ENCODE measurements at regions not wholly inside any gene's neighbourhood (a gene's known extent, or its start where the extent isn't known, plus 50 kb on each side); places are given as distances from the start of the nearest gene placed in this dataset.

DNA sequence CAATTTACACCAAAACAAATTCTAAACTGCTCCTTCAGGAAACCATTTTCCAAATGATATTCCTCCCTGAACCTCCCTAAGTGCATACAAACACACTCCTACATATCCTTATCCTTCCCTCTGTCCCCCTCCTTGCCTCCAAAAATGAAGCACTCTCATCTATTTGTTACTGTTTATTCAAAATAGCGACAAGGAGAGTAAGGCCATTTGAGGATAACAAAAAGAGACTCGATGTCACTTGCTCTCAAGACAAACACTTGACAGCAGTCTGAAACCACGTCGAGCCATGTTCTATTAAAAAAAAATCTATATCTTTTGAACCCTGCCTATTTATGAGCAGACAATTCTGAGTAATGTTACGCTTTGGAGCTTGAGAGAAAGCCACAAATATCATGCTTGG, 547.9 kb downstream of the DTWD2 start:
- TF ChIP-seq, protein P1, sequence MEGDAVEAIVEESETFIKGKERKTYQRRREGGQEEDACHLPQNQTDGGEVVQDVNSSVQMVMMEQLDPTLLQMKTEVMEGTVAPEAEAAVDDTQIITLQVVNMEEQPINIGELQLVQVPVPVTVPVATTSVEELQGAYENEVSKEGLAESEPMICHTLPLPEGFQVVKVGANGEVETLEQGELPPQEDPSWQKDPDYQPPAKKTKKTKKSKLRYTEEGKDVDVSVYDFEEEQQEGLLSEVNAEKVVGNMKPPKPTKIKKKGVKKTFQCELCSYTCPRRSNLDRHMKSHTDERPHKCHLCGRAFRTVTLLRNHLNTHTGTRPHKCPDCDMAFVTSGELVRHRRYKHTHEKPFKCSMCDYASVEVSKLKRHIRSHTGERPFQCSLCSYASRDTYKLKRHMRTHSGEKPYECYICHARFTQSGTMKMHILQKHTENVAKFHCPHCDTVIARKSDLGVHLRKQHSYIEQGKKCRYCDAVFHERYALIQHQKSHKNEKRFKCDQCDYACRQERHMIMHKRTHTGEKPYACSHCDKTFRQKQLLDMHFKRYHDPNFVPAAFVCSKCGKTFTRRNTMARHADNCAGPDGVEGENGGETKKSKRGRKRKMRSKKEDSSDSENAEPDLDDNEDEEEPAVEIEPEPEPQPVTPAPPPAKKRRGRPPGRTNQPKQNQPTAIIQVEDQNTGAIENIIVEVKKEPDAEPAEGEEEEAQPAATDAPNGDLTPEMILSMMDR (IDR thresholded peaks at IDR 0.05; ENCODE audit: low read depth, low read length): no peak
- H3K4me3 ChIP-seq (ENCODE audit: low read depth, low read length): no peak overlapping the region

DNA sequence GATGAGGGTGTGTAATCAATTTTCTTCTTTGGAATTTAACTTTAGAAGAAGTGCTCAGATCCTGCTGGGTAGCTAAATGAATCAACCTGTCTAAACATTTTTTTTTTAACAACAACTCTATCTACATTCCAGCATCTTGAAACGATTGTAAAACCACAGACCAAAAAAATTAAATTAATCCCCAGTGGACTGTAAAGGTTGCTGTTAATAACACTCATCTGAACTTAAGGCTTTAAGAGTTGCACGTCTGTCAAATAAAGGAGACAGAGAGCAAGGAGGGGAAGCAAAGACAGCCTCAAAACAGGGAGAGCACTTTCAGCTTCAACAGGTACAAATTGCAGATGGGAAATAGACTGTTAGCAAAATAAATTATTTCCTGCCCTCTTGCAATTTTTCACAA, 548.5 kb downstream of the DTWD2 start:
- TF ChIP-seq, protein P1 (IDR thresholded peaks at IDR 0.05; ENCODE audit: low read depth, low read length): no peak
- H3K4me3 ChIP-seq (ENCODE audit: low read depth, low read length): no peak overlapping the region

DNA sequence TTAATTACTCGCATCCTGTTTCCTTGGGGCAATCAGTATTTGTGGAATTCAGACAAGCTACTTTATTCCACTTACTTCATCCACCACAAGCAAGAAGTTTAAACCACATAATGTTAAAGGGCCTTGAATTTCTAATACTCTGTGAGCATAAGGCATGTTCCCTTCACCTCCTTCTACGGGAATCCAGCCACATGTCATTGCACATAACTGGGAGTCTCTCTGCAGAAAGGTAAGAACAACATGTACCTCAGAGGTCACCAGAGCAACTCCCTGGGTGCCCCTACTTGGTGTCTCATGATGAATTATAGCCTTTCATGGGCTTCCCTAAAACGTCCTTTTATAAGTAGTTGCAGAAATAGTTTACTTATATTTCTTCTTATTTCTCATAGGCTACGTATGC, 553.2 kb downstream of the DTWD2 start:
- H3K4me3 ChIP-seq (ENCODE audit: low read depth, low read length): no peak overlapping the region
- TF ChIP-seq, protein P1 (IDR thresholded peaks at IDR 0.05; ENCODE audit: low read depth, low read length): no peak

DNA sequence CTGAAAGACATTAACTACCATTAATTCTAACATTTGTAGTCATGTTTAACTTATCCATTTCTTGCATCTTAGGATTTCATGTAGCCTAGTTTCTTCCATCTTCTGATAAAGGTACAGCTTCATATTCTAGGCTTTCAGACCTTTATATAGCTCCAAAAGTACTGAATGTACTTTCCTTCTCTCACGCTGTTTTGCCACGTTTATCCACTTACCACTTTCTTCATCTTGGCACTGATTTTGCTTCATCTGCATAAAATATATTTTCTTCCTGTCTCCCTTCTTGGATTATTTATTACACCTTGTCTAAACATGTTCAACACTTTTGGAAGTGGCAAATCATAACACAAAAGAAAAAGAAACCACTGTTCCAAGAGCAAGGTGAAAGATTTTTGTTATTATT, 553.8 kb downstream of the DTWD2 start:
- no peak overlapping the region for H3K4me3 ChIP-seq (ENCODE audit: low read depth, low read length)
- TF ChIP-seq, protein P1 (IDR thresholded peaks at IDR 0.05; ENCODE audit: low read depth, low read length): no peak

DNA sequence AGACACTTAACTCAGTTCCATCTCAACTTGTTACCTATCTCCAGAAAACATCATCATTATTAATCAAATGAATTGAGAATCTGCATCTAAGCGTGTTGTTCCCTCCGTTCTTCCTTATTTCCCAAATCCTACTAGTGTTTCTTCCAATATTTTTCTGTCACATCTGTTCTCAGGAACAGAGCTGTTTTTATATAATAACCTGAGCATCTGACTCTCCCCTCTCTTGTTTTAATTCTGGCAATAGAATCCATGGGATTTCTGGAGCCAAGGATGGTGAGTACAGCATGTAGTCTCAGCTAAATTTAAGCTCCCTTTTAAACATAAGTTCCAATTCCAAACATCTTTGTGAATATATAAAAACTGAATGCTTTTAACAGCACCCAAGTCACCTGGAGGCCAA, 558.3 kb downstream of the DTWD2 start:
- TF ChIP-seq, protein P1 (IDR thresholded peaks at IDR 0.05; ENCODE audit: low read depth, low read length): no peak

DNA sequence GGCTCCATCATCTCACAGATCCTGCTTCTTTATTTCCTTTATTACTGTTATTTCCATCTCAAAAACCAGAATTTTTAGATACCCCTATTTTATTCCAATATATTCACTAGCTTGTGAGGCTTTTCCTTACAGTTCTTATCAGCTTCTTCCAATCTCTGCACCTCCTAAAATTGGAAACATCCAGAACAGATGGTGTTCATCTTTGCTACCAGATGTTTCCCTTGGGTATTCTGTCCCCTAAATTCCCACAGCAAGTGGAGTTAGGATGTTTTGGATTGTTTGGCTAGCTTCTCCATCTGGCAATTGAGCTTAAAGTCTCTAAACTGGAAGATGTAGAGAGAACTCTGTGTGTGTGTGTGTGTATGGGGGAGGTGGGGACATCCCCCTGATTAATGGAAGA, 580.4 kb downstream of the DTWD2 start:
- no peak overlapping the region for H3K4me3 ChIP-seq (ENCODE audit: low read depth, low read length)
- TF ChIP-seq, protein P1 (IDR thresholded peaks at IDR 0.05; ENCODE audit: low read depth, low read length): no peak

More for the DNA sequence above, 558.3 kb downstream of the DTWD2 start:
- H3K4me3 ChIP-seq (ENCODE audit: low read depth, low read length): no peak overlapping the region

DNA sequence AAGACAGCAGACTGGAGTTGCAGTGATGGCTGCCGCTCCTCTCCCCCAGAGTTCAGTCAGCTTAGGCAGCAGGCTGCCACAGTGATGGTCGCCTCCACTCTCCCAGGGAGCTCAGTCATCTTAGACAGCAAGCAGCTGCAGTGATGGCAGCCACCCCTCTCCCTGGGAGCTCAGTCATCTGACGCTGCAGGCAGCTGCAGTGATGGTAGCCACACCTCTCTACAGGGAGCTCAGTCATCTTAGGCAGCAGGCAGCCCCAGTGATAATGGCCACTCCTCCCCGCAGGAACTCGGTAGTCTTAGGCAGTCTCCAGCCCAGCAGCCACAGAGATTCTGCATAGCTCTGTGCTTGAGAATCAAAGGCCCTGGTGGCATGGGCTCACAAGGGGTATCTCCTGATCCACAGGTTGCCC, 582.7 kb downstream of the DTWD2 start:
- TF ChIP-seq, protein P1 (IDR thresholded peaks at IDR 0.05; ENCODE audit: low read depth, low read length): no peak
- H3K4me3 ChIP-seq (ENCODE audit: low read depth, low read length): no peak overlapping the region

Measured in WI38 (cell line).